ENCODE measurements at regions not wholly inside any gene's neighbourhood (a gene's known extent, or its start where the extent isn't known, plus 50 kb on each side); places are given as distances from the start of the nearest gene placed in this dataset.

GRCh38 chr15:47577461-47577860, 139.8 kb upstream of the SEMA6D start:
- no peak overlapping the region for H3K4me2 ChIP-seq (ENCODE audit: low read length)
- no peaks in the 10 kb centered on the region for H3K36me3 ChIP-seq (ENCODE audit: control insufficient read depth, low read length)
- no peaks in the 10 kb centered on the region for H3K9me2 ChIP-seq (replicated peaks; ENCODE audit: control insufficient read depth, low read length)
- no peaks in the 10 kb centered on the region for H3K79me2 ChIP-seq (ENCODE audit: control insufficient read depth, low read length)
- no peaks in the 10 kb centered on the region for H3K27me3 ChIP-seq (ENCODE audit: control insufficient read depth, low read length)
- no peak overlapping the region for H3K4me3 ChIP-seq (ENCODE audit: low read length)
- no peaks in the 10 kb centered on the region for H3K9me3 ChIP-seq (ENCODE audit: control insufficient read depth, insufficient read depth, low read length)
- H4K20me1 ChIP-seq (ENCODE audit: control insufficient read depth, insufficient read depth, low read depth, low read length) = no peaks in the 10 kb centered on the region
- no peaks in the 10 kb centered on the region for H3K4me1 ChIP-seq (ENCODE audit: control insufficient read depth, low read length)
- H3K27ac ChIP-seq (ENCODE audit: low read depth, low read length) = no peak overlapping the region
- TF ChIP-seq EZH2phosphoT487 (IDR thresholded peaks at IDR 0.05; ENCODE audit: borderline replicate concordance, low read length) (no peak), CTCF (IDR thresholded peaks at IDR 0.05; ENCODE audit: low read depth, low read length, poor library complexity, severe bottlenecking) (no peak)
- no peaks in the 10 kb centered on the region for H3F3A ChIP-seq (ENCODE audit: control insufficient read depth, insufficient read depth)

- TF ChIP-seq EZH2phosphoT487 (IDR thresholded peaks at IDR 0.05; ENCODE audit: borderline replicate concordance, low read length) (no peak), CTCF (IDR thresholded peaks at IDR 0.05; ENCODE audit: low read depth, low read length, poor library complexity, severe bottlenecking) (no peak)
- Histone ChIP-seq H3F3A (ENCODE audit: control insufficient read depth, insufficient read depth) (no peaks in the 10 kb centered on the region), H3K27me3 (ENCODE audit: control insufficient read depth, low read length) (no peaks in the 10 kb centered on the region), H3K4me1 (ENCODE audit: control insufficient read depth, low read length) (no peaks in the 10 kb centered on the region), H3K9me2 (replicated peaks; ENCODE audit: control insufficient read depth, low read length) (no peaks in the 10 kb centered on the region), H3K4me2 (ENCODE audit: low read length) (no peak overlapping the region), H3K9me3 (ENCODE audit: control insufficient read depth, insufficient read depth, low read length) (no peaks in the 10 kb centered on the region), H3K79me2 (ENCODE audit: control insufficient read depth, low read length) (no peaks in the 10 kb centered on the region), H3K27ac (ENCODE audit: low read depth, low read length) (no peak overlapping the region), H4K20me1 (ENCODE audit: control insufficient read depth, insufficient read depth, low read depth, low read length) (no peaks in the 10 kb centered on the region), H3K36me3 (ENCODE audit: control insufficient read depth, low read length) (no peaks in the 10 kb centered on the region), H3K4me3 (ENCODE audit: low read length) (no peak overlapping the region)
These were observed 135.1 kb upstream of the SEMA6D start for GRCh38 chr15:47582233-47582632.

- Histone ChIP-seq H3K9me2 (replicated peaks; ENCODE audit: control insufficient read depth, low read length) (no peaks in the 10 kb centered on the region), H3F3A (ENCODE audit: control insufficient read depth, insufficient read depth) (no peaks in the 10 kb centered on the region), H4K20me1 (ENCODE audit: control insufficient read depth, insufficient read depth, low read depth, low read length) (no peaks in the 10 kb centered on the region), H3K4me3 (ENCODE audit: low read length) (no peak overlapping the region), H3K4me2 (ENCODE audit: low read length) (no peak overlapping the region), H3K4me1 (ENCODE audit: control insufficient read depth, low read length) (no peaks in the 10 kb centered on the region), H3K79me2 (ENCODE audit: control insufficient read depth, low read length) (no peaks in the 10 kb centered on the region), H3K27ac (ENCODE audit: low read depth, low read length) (no peak overlapping the region), H3K36me3 (ENCODE audit: control insufficient read depth, low read length) (no peaks in the 10 kb centered on the region), H3K9me3 (ENCODE audit: control insufficient read depth, insufficient read depth, low read length) (no peaks in the 10 kb centered on the region), H3K27me3 (ENCODE audit: control insufficient read depth, low read length) (no peaks in the 10 kb centered on the region)
- TF ChIP-seq EZH2phosphoT487 (IDR thresholded peaks at IDR 0.05; ENCODE audit: borderline replicate concordance, low read length) = no peak
- no peak for TF ChIP-seq CTCF (IDR thresholded peaks at IDR 0.05; ENCODE audit: low read depth, low read length, poor library complexity, severe bottlenecking)
These were observed 133.0 kb upstream of the SEMA6D start for GRCh38 chr15:47584316-47584715.
